Common myeloid progenitor, CD34-positive (primary cell): ENCODE measurements at regions not wholly inside any gene's neighbourhood (a gene's known extent, or its start where the extent isn't known, plus 50 kb on each side); places are given as distances from the start of the nearest gene placed in this dataset.

Experiments used
- CTCF ChIA-PET: fragments of 350-600 bp; sonication (Branson Sonifier 250); formaldehyde crosslinking; loops from one replicate; lab custom pipeline; 2021; ENCODE audit warnings: antibody characterized with exemption; lab: Charles Lee
- POLR2A ChIA-PET: fragments of 350-600 bp; sonication (Branson Sonifier 250); formaldehyde crosslinking; loops from one replicate; lab custom pipeline; 2021; ENCODE audit warnings: antibody characterized with exemption; lab: Charles Lee
- DNase-seq, 3 donors: peaks; one replicate each; pipeline versions ENCODE4 v3.0.0 to v3.0.0-alpha.2; 2013
- H3K27ac ChIP-seq, 2 experiments: 1 replicate in 1 of 2; 2 replicates in 1 of 2; pipeline ENCODE4 v1.7.0; 2013; ENCODE audit warnings: inconsistent platforms in 2 of 2, low read length in 2 of 2, mild to moderate bottlenecking in 2 of 2, low read depth in 1 of 2, moderate library complexity in 1 of 2; ENCODE audit not compliant: severe bottlenecking in 2 of 2, insufficient read depth in 1 of 2, poor library complexity in 1 of 2
- H3K27me3 ChIP-seq, 5 experiments: replicated peaks in 2 of 5; 1 replicate in 3 of 5; 2 replicates in 2 of 5; pipeline versions ENCODE4 v1.6.1 to v1.7.0; 2013; ENCODE audit warnings: low read length in 4 of 5, mild to moderate bottlenecking in 2 of 5, moderate library complexity in 2 of 5, inconsistent platforms in 1 of 5; ENCODE audit not compliant: insufficient read depth in 5 of 5, control insufficient read depth in 4 of 5
- H3K36me3 ChIP-seq, 4 experiments: 1 replicate in 2 of 4; 2 replicates in 2 of 4; pipeline versions ENCODE4 v1.6.1 to v1.7.0; 2013; ENCODE audit warnings: low read length in 3 of 4, control low read depth in 1 of 4, mild to moderate bottlenecking in 1 of 4; ENCODE audit not compliant: control insufficient read depth in 4 of 4, insufficient read depth in 4 of 4
- H3K4me1 ChIP-seq, 4 experiments: 1 replicate in 3 of 4; 2 replicates in 1 of 4; pipeline versions ENCODE4 v1.6.1 to v1.7.1; 2013; ENCODE audit warnings: low read length in 3 of 4, mild to moderate bottlenecking in 3 of 4, control low read depth in 1 of 4, inconsistent platforms in 1 of 4, moderate library complexity in 1 of 4; ENCODE audit not compliant: control insufficient read depth in 4 of 4, insufficient read depth in 4 of 4; ENCODE audit errors: control extremely low read depth in 1 of 4
- H3K4me3 ChIP-seq, 7 experiments: 1 replicate in 4 of 7; 2 replicates in 3 of 7; pipeline versions ENCODE4 v1.5.1 to v1.7.0; 2013; ENCODE audit warnings: mild to moderate bottlenecking in 7 of 7, low read length in 6 of 7, moderate library complexity in 6 of 7, inconsistent platforms in 2 of 7, low read depth in 2 of 7, control low read depth in 1 of 7; ENCODE audit not compliant: insufficient read depth in 4 of 7, control insufficient read depth in 1 of 7; ENCODE audit errors: extremely low read depth in 1 of 7
- H3K9me3 ChIP-seq, 5 experiments: 1 replicate in 4 of 5; 2 replicates in 1 of 5; pipeline versions ENCODE4 v1.6.1 to v1.7.1; 2013; ENCODE audit warnings: low read length in 4 of 5, mild to moderate bottlenecking in 2 of 5, inconsistent platforms in 1 of 5, low read depth in 1 of 5, moderate library complexity in 1 of 5; ENCODE audit not compliant: control insufficient read depth in 4 of 5, insufficient read depth in 2 of 5; ENCODE audit errors: control extremely low read depth in 1 of 5
- WGBS: methylation state at CpG from one replicate; pipeline ENCODE4 v1.1.5; 2013; ENCODE audit not compliant: insufficient coverage; 5-methylcytosine and 5-hydroxymethylcytosine counted together

GRCh38 chr5:164360589-164360988 lies 855.2 kb downstream of the MAT2B start:
- no peaks in the 10 kb centered on the region for H3K36me3 ChIP-seq
- POLR2A ChIA-PET, result no interaction called here

GRCh38 chr5:164361986-164362385 lies 856.6 kb downstream of the MAT2B start:
- no peak overlapping the region for H3K4me3 ChIP-seq

More at GRCh38 chr5:164360589-164360988, 855.2 kb downstream of the MAT2B start:
- H3K4me3 ChIP-seq, result no peak overlapping the region
- peaks cover 0 to 66% (median 8%) of the 10 kb centered on the region in 4 experiments for H3K4me1 ChIP-seq
- no peaks in the 10 kb centered on the region for H3K27me3 ChIP-seq
- peak overlapping the region in 1 of 2 experiments; percentile 52 for H3K27ac ChIP-seq
- WGBS, result 89% methylated on average over 1 of the region's 4 CpGs
- DNase-seq, result no peak
- CTCF ChIA-PET, result no interaction called here
- H3K9me3 ChIP-seq, result no peaks in the 10 kb centered on the region

GRCh38 chr5:164362835-164363234 lies 857.4 kb downstream of the MAT2B start:
- no peak overlapping the region for H3K4me3 ChIP-seq
- no peak overlapping the region for H3K27ac ChIP-seq
- ChIA-PET POLR2A (no interaction called here), CTCF (no interaction called here)
- no peaks in the 10 kb centered on the region for H3K36me3 ChIP-seq
- no peak for DNase-seq
- no peaks in the 10 kb centered on the region for H3K9me3 ChIP-seq
- H3K4me1 ChIP-seq, result peaks cover 0 to 46% (median 4%) of the 10 kb centered on the region in 4 experiments
- H3K27me3 ChIP-seq, result no peaks in the 10 kb centered on the region

More at GRCh38 chr5:164361986-164362385, 856.6 kb downstream of the MAT2B start:
- Histone ChIP-seq H3K9me3 (no peaks in the 10 kb centered on the region), H3K4me1 (peaks cover 0 to 53% (median 6%) of the 10 kb centered on the region in 4 experiments), H3K36me3 (no peaks in the 10 kb centered on the region), H3K27me3 (no peaks in the 10 kb centered on the region), H3K27ac (no peak overlapping the region)
- DNase-seq, result no peak
- WGBS, result 99% methylated on average over 4 of the region's 5 CpGs
- ChIA-PET CTCF (no interaction called here), POLR2A (no interaction called here)

GRCh38 chr5:164364237-164365208 lies 859.1 kb downstream of the MAT2B start:
- no peaks in the 10 kb centered on the region for H3K27me3 ChIP-seq
- WGBS, result 100% methylated on average over 2 of the region's 7 CpGs
- H3K4me1 ChIP-seq, result peaks cover 0 to 29% (median 0%) of the 10 kb centered on the region in 4 experiments
- no peaks in the 10 kb centered on the region for H3K36me3 ChIP-seq
- no peak overlapping the region for H3K4me3 ChIP-seq
- no peak overlapping the region for H3K27ac ChIP-seq
- no peaks in the 10 kb centered on the region for H3K9me3 ChIP-seq
- DNase-seq, result no peak
- ChIA-PET POLR2A (no interaction called here), CTCF (no interaction called here)

GRCh38 chr5:164370841-164371240 lies 865.4 kb downstream of the MAT2B start:
- POLR2A ChIA-PET, result no interaction called here
- H3K4me1 ChIP-seq, result no peaks in the 10 kb centered on the region
- DNase-seq, result no peak
- no peaks in the 10 kb centered on the region for H3K36me3 ChIP-seq
- CTCF ChIA-PET, result no interaction called here
- no peak overlapping the region for H3K4me3 ChIP-seq
- H3K27me3 ChIP-seq, result no peaks in the 10 kb centered on the region
- WGBS, result no CpG with 5 or more reads among the region's 4 CpGs
- H3K9me3 ChIP-seq, result no peaks in the 10 kb centered on the region
- H3K27ac ChIP-seq, result no peak overlapping the region

- DNase-seq, result no peak
- H3K27me3 ChIP-seq, result no peaks in the 10 kb centered on the region
- WGBS, result no CpG with 5 or more reads among the region's 1 CpG
- no peaks in the 10 kb centered on the region for H3K9me3 ChIP-seq
- peaks cover 0 to 3% (median 0%) of the 10 kb centered on the region in 4 experiments for H3K4me1 ChIP-seq
- POLR2A ChIA-PET, result no interaction called here
- H3K27ac ChIP-seq, result no peak overlapping the region
- no peak overlapping the region for H3K4me3 ChIP-seq
- no peaks in the 10 kb centered on the region for H3K36me3 ChIP-seq
- CTCF ChIA-PET, result no interaction called here
Measured at GRCh38 chr5:164372892-164373291, 867.5 kb downstream of the MAT2B start.

- H3K9me3 ChIP-seq, result no peaks in the 10 kb centered on the region
- DNase-seq, result no peak
- H3K36me3 ChIP-seq, result no peaks in the 10 kb centered on the region
- H3K27ac ChIP-seq, result no peak overlapping the region
- peaks cover 0 to 3% (median 0%) of the 10 kb centered on the region in 4 experiments for H3K4me1 ChIP-seq
- H3K27me3 ChIP-seq, result no peaks in the 10 kb centered on the region
- ChIA-PET POLR2A (no interaction called here), CTCF (no interaction called here)
- H3K4me3 ChIP-seq, result no peak overlapping the region
- 100% methylated on average over 1 of the region's 2 CpGs for WGBS
Measured at GRCh38 chr5:164373876-164374275, 868.5 kb downstream of the MAT2B start.
